Fibroblast of pulmonary artery (primary cell): ENCODE measurements at regions not wholly inside any gene's neighbourhood (a gene's known extent, or its start where the extent isn't known, plus 50 kb on each side); places are given as distances from the start of the nearest gene placed in this dataset.

ENCODE experiments used
- DNase-seq: peaks from one replicate; pipeline ENCODE4 v3.0.0-alpha.2; 2010; ENCODE audit warnings: low read depth
- H3K4me3 ChIP-seq: replicated peaks from 2 replicates; pipeline ENCODE4 v1.5.1; 2011; ENCODE audit warnings: low read depth, mild to moderate bottlenecking, control low read depth, low read length, moderate library complexity
- CTCF ChIP-seq: IDR thresholded peaks from 2 replicates; pipeline ENCODE4 v1.5.1; 2011; ENCODE audit warnings: mild to moderate bottlenecking, control low read depth, low read length, inconsistent platforms; ENCODE audit errors: missing control alignments

- no peak for DNase-seq
- no peak for TF ChIP-seq CTCF
Observed at GRCh38 chr9:13991395-13991794, 322.5 kb downstream of the NFIB start.

GRCh38 chr9:13990994-13991393 lies 322.9 kb downstream of the NFIB start:
- no peak for TF ChIP-seq CTCF
- no peak for DNase-seq
- no peak overlapping the region for H3K4me3 ChIP-seq

More at GRCh38 chr9:13991395-13991794, 322.5 kb downstream of the NFIB start:
- no peak overlapping the region for H3K4me3 ChIP-seq

GRCh38 chr9:13990331-13990730 lies 323.6 kb downstream of the NFIB start:
- no peak overlapping the region for H3K4me3 ChIP-seq
- TF ChIP-seq CTCF, result no peak
- no peak for DNase-seq

- TF ChIP-seq CTCF, result no peak
- no peak for DNase-seq
- no peak overlapping the region for H3K4me3 ChIP-seq
Observed at GRCh38 chr9:13988944-13989343, 325.0 kb downstream of the NFIB start.

- no peak for TF ChIP-seq CTCF
- DNase-seq, result no peak
- no peak overlapping the region for H3K4me3 ChIP-seq
Observed at GRCh38 chr9:13983607-13984006, 330.3 kb downstream of the NFIB start.

- no peak for TF ChIP-seq CTCF
- no peak overlapping the region for H3K4me3 ChIP-seq
- no peak for DNase-seq
Observed at GRCh38 chr9:13979941-13980318, 334.0 kb downstream of the NFIB start.

- no peak for TF ChIP-seq CTCF
- DNase-seq, result no peak
Observed at GRCh38 chr9:13975611-13976290, 338.2 kb downstream of the NFIB start.

More at GRCh38 chr9:13975611-13976290, 338.2 kb downstream of the NFIB start:
- no peak overlapping the region for H3K4me3 ChIP-seq
